GM19023 (cell line): ENCODE measurements at regions not wholly inside any gene's neighbourhood (a gene's known extent, or its start where the extent isn't known, plus 50 kb on each side); places are given as distances from the start of the nearest gene placed in this dataset.

ENCODE experiments used
- ATAC-seq: cut with Tn5 transposase; IDR thresholded peaks from one replicate; pipeline ENCODE4 v1.9.1; 2021; ENCODE audit warnings: mild to moderate bottlenecking, moderate library complexity; ENCODE audit not compliant: unreplicated experiment

GRCh38 chr15:66927201-66928077 lies 138.0 kb upstream of the SMAD3 start:
- no peak for ATAC-seq

GRCh38 chr15:66928101-66928500 lies 137.3 kb upstream of the SMAD3 start:
- no peak for ATAC-seq

DNA sequence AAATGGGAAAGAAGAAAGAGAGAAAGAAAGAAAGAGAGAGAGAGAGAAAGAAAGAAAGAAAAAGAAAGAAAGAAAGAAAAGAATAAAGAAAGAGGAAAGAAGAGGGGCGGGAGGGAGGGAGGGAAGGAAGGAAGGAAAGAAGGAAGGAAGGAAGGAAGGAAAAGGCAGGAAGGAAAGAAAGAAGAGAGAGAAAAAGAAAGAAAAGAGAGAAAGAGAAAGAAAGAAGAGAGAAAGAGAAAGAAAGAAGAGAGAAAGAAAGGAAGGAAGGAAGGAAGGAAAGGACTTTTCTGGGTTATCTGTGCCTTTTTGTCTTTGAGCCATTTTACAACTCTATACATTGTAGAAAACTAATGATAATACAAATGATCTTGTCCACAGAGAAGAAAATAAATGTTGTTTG lies 136.6 kb upstream of the SMAD3 start:
- no peak for ATAC-seq

- no peak for ATAC-seq
Observed at GRCh38 chr15:66929843-66930402, 135.5 kb upstream of the SMAD3 start.

DNA sequence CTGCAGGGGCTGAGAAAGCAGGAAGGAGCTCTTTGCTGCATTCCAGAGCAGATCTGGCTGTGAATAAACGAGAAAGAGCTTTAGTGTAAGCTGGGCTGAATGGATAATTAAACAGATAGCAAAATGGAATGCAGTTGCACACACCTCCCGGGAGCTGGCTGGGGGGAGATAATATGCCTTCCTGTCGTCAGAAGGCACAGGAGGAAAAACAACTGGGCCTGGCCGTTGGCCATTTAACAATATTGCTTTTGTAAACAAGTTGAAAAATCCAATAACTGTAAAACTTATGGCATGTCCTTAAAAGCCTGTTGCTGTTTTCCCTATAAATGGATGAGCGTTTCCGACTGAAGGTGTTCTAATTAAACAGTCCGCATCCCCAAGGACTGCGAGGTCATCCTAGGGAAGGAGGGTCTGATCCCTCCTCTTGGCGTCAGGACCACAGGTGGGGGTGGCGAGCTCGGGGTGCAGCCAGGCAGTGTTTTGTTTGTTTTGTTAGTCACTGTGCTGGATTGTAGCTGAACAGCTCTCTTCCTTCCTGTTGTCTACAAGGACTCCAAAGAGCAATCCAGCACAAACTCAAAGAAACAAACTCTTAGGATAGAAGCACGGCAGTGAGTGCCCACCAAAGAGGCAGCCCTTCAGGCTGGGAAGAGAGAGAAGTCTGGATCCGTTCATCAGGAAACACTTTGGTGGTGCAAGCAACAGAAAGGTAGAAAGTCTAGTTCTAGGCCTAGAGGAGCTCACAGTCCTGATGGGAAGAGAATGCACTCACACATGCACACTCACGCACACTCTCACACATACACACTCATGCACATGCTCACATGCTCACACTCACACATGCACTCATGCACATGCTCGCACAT lies 133.4 kb upstream of the SMAD3 start:
- no peak for ATAC-seq

DNA sequence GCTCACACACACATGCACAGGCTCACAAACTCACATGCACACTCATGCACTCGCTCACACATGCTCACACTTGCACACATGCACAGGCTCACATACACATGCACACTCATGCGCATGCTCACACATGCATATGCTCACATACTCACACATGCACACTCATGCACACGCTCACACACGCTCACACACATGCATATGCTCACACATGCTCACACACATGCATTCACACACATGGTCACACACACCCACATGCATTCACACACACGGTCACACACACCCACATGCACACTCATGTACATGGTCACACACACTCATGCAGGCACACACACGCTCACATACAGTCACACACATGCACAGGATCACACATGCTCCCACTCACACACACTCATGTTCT lies 132.8 kb upstream of the SMAD3 start:
- ATAC-seq = no peak

DNA sequence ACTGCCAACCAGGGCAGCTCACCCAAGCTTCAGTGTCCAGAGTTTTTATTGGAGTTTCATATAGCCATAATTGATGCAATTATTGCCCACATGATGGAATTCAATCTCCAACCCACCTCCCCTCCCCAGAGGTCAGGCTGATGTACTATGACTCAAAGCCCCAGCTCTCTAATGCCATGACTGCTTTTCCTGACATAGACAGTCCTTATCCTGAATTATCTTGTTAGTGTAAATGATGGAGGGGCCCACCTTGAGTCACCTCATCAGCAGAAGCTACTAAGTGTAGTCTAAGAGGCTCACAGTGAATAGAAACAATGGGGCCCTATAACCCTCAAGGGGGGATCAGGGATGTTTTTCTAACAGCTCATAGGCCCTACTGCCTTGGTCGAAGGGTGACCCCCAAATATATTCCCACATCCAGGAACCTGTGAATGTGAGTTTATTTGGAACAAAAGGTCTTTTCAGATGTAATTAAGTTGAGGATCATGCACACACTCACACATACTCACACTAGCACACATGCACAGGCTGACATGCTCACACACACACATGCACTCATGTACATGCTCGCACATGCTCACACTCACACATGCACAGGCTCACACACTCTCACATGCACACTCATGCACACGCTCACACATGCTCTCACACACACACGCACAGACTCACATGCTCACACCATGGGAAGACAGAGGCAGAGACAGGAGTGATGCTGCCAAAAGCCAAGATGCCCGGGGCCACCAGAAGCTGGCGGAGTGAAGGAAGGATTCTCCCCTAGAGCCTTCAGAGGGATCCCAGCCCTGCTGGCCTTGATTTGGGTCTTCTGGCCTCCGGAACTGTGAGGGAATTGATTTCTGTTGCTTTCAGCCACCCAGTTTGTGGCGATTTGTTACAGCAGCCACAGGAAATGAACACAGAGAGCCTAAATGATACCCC lies 131.2 kb upstream of the SMAD3 start:
- ATAC-seq = no peak

DNA sequence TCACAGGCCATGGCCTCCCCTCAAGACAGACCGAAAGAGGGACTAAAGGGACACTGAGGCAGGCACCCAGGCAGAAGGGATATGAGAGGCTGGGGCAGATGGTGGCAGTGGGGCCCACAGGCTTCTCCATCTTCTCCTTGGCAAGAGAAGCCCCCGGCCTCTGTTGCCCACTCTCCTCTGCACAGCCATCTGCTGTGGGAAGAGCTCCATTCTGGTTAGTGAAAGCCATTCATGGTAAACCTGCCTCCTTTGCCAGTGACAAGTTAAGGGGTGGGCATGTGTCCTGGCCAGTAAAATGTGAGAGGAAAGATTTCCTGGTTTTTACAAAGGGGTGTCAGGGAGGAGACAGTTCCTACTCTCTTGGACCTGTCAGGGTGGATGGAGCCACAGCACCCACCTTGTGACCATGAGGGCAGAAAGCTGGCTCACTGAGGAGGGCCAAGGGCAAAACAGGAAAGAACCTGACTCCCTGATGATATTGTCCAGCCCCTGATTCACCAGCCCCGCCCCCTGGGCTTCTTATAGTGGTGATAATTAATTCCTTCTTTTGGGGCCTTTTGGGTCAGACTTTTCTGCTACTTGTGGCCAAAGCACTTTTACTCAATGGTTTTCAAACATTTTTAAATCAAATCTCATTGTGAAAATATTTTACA lies 130.4 kb upstream of the SMAD3 start:
- no peak for ATAC-seq

GRCh38 chr15:66935688-66936087 lies 129.7 kb upstream of the SMAD3 start:
- no peak for ATAC-seq

GRCh38 chr15:66936109-66936860 lies 129.1 kb upstream of the SMAD3 start:
- ATAC-seq = no peak

- no peak for ATAC-seq
Observed at GRCh38 chr15:66936861-66937582, 128.4 kb upstream of the SMAD3 start.

DNA sequence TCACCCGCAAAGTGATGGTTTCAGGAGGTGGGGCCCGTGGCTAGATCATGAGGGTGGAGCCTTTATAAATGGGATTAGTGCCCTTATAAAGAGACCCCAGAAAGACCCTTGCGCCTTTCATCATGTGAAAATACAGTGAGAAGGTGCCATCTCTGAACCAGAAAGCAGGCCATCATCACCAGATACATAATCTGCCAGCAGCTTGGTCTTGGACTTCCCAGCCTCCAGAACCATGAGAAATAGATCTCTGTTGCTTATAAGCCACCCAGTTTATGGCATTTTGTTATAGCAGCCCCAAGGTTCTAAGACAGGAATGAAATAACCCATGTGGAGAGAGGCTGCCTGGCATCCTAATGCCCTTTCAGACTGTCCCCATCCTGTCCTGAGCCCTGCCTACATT lies 127.8 kb upstream of the SMAD3 start:
- no peak for ATAC-seq

DNA sequence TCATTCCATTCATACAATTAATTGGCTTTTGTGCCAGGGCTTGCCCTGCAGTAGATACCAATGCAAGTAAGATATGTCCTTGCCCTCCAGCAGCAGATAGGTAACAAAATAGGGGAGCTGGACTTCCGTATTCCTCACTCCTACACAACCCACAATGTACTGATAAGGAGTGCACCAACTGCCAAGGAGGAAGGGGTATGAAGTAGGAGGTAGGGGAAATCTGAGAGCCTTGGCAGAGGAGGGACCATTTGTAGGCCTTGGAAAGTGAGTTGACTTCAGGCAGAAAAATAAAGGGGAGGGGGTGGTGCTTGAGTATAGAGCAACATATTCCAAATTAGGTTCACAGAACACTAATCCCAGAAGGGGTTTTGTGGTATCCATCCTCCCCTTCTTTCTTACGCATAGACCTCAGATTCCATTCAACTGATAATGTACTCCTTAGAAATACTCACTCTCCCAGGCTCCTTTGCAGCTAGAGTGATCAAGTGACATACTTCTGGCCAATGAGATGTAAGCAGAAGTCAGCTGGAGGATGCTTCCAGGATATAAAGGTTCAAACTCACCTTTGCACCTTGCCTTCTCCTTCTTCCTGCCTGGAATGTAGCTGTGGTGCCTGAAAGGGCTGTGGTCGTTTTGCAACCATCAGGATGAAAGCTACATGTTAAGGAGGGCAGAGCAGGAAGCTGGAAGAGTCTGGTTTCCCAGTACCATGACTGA lies 127.1 kb upstream of the SMAD3 start:
- ATAC-seq = no peak

- ATAC-seq = no peak
Observed at GRCh38 chr15:66939016-66939415, 126.4 kb upstream of the SMAD3 start.

- ATAC-seq = no peak
Observed at GRCh38 chr15:66939451-66940023, 125.9 kb upstream of the SMAD3 start.

DNA sequence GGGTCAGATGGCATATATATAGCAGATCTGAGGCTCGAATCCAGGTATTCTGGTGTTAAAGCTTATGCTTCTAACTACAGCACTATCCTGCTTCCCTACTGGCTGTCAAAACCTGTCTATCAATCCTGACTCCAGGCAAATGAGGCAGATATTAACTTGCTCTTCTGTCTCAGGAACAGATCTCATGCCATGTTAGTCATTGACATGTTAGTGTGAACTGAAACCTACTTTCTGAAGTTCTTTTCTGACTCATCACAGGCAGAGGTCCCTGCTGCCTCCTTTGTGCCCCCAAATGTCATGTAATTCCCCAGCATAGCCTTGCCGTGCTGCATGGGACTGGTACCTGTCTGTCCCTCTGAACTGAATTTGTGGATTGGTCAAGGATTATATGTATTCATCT lies 125.0 kb upstream of the SMAD3 start:
- no peak for ATAC-seq

- no peak for ATAC-seq
Observed at GRCh38 chr15:66941108-66941711, 124.2 kb upstream of the SMAD3 start.
